Hepatocyte (in vitro differentiated cells): ENCODE measurements at regions not wholly inside any gene's neighbourhood (a gene's known extent, or its start where the extent isn't known, plus 50 kb on each side); places are given as distances from the start of the nearest gene placed in this dataset.
A peak's percentile ranks its signal among the peaks of the same experiment; 100 is the strongest.

Experiments used
- DNase-seq: peaks from one replicate; pipeline ENCODE4 v3.0.0-alpha.2; 2016; ENCODE audit warnings: low spot score
- H2AFZ ChIP-seq: fragments of 200-600 bp; sonication (generic); 2 replicates; pipeline ENCODE4 v1.6.0; 2016; ENCODE audit warnings: antibody characterized with exemption, mild to moderate bottlenecking
- H3K27ac ChIP-seq: fragments of 200-600 bp; sonication (generic); 2 replicates; pipeline ENCODE4 v1.5.1; 2016; ENCODE audit warnings: mild to moderate bottlenecking
- H3K27me3 ChIP-seq: fragments of 200-600 bp; sonication (generic); 2 replicates; pipeline ENCODE4 v1.6.1; 2016
- H3K36me3 ChIP-seq: fragments of 200-600 bp; sonication (generic); replicated peaks from 2 replicates; pipeline ENCODE4 v1.5.1; 2016; ENCODE audit warnings: low read depth; ENCODE audit not compliant: insufficient read depth
- H3K4me1 ChIP-seq: fragments of 200-600 bp; sonication (generic); 2 replicates; pipeline ENCODE4 v1.5.1; 2016; ENCODE audit warnings: mild to moderate bottlenecking, moderate library complexity; ENCODE audit not compliant: insufficient read depth
- H3K4me2 ChIP-seq: fragments of 200-600 bp; sonication (generic); 2 replicates; pipeline ENCODE4 v1.6.0; 2016
- H3K4me3 ChIP-seq: fragments of 200-600 bp; sonication (generic); 2 replicates; pipeline ENCODE4 v1.5.1; 2016; ENCODE audit warnings: mild to moderate bottlenecking
- H3K79me2 ChIP-seq: fragments of 200-600 bp; sonication (generic); 2 replicates; pipeline ENCODE4 v1.6.0; 2017; ENCODE audit warnings: mild to moderate bottlenecking
- H3K9me2 ChIP-seq: fragments of 200-600 bp; sonication (generic); replicated peaks from 2 replicates; pipeline ENCODE4 v1.6.0; 2017; ENCODE audit warnings: mild to moderate bottlenecking; ENCODE audit not compliant: insufficient read depth
- H3K9me3 ChIP-seq: fragments of 200-600 bp; sonication (generic); 2 replicates; pipeline ENCODE4 v1.5.1; 2016; ENCODE audit warnings: low read depth, mild to moderate bottlenecking
- H4K20me1 ChIP-seq: fragments of 200-600 bp; sonication (generic); 2 replicates; pipeline ENCODE4 v1.6.0; 2016; ENCODE audit warnings: mild to moderate bottlenecking; ENCODE audit not compliant: insufficient read depth, poor library complexity, severe bottlenecking
- CTCF ChIP-seq: fragments of 200-600 bp; sonication (generic); IDR thresholded peaks from 2 replicates; pipeline ENCODE4 v1.5.1; 2016; ENCODE audit warnings: antibody characterized with exemption, mild to moderate bottlenecking; ENCODE audit not compliant: poor library complexity
- EZH2 ChIP-seq: fragments of 200-600 bp; sonication (generic); IDR thresholded peaks from 2 replicates; pipeline ENCODE4 v1.6.1; 2016; ENCODE audit warnings: antibody characterized with exemption, mild to moderate bottlenecking, borderline replicate concordance
- EZH2phosphoT487 ChIP-seq: fragments of 200-600 bp; sonication (generic); IDR thresholded peaks from one replicate; pipeline ENCODE4 v1.6.1; 2018; ENCODE audit warnings: antibody characterized with exemption, mild to moderate bottlenecking, low read depth, moderate library complexity; ENCODE audit not compliant: unreplicated experiment, severe bottlenecking
- WGBS: methylation state at CpG from one replicate; pipeline ENCODE4 v1.1.6; 2016; ENCODE audit warnings: low lambda C conversion rate; ENCODE audit errors: missing lambda C conversion rate; 5-methylcytosine and 5-hydroxymethylcytosine counted together

GRCh38 chrX:38856670-38857265 lies 55.5 kb downstream of the MID1IP1 start:
- Histone ChIP-seq H3K9me2 (no peaks in the 10 kb centered on the region), H2AFZ (no peak overlapping the region), H3K79me2 (no peaks in the 10 kb centered on the region), H3K4me3 (no peak overlapping the region), H3K9me3 (no peaks in the 10 kb centered on the region), H3K4me2 (no peak overlapping the region), H3K27me3 (no peaks in the 10 kb centered on the region), H3K36me3 (no peaks in the 10 kb centered on the region), H4K20me1 (no peaks in the 10 kb centered on the region), H3K4me1 (peaks cover 7% of the 10 kb centered on the region), H3K27ac (no peak overlapping the region)
- TF ChIP-seq EZH2phosphoT487: no peak
- TF ChIP-seq EZH2: no peak
- TF ChIP-seq CTCF: no peak
- WGBS: 68% methylated on average over 4 of the region's 4 CpGs
- DNase-seq: no peak

- no peaks in the 10 kb centered on the region for H3K9me2 ChIP-seq
- H3K4me3 ChIP-seq: no peak overlapping the region
- no peaks in the 10 kb centered on the region for H3K36me3 ChIP-seq
- no peak overlapping the region for H3K4me2 ChIP-seq
- DNase-seq: no peak
- H3K27me3 ChIP-seq: no peaks in the 10 kb centered on the region
- no peaks in the 10 kb centered on the region for H4K20me1 ChIP-seq
- H3K27ac ChIP-seq: no peak overlapping the region
- no peak overlapping the region for H2AFZ ChIP-seq
- WGBS: 63% methylated on average over 5 of the region's 5 CpGs
- TF ChIP-seq EZH2 (no peak), EZH2phosphoT487 (no peak), CTCF (no peak)
- no peaks in the 10 kb centered on the region for H3K79me2 ChIP-seq
- peaks cover 7% of the 10 kb centered on the region for H3K4me1 ChIP-seq
- no peaks in the 10 kb centered on the region for H3K9me3 ChIP-seq
These were observed 56.7 kb downstream of the MID1IP1 start for GRCh38 chrX:38857736-38858523.

GRCh38 chrX:38859602-38860001 lies 58.3 kb downstream of the MID1IP1 start:
- Histone ChIP-seq H3K4me3 (no peak overlapping the region), H3K36me3 (no peaks in the 10 kb centered on the region), H3K27me3 (no peaks in the 10 kb centered on the region), H3K9me3 (no peaks in the 10 kb centered on the region), H3K79me2 (no peaks in the 10 kb centered on the region), H3K9me2 (no peaks in the 10 kb centered on the region), H4K20me1 (no peaks in the 10 kb centered on the region), H2AFZ (no peak overlapping the region), H3K4me2 (no peak overlapping the region), H3K27ac (no peak overlapping the region), H3K4me1 (peaks cover 7% of the 10 kb centered on the region)
- TF ChIP-seq EZH2phosphoT487: no peak
- no peak for TF ChIP-seq CTCF
- TF ChIP-seq EZH2: no peak
- peak; percentile 18 for DNase-seq
